HG02885 (cell line): ENCODE measurements at regions not wholly inside any gene's neighbourhood (a gene's known extent, or its start where the extent isn't known, plus 50 kb on each side); places are given as distances from the start of the nearest gene placed in this dataset.

Experiments used
- ATAC-seq: cut with Tn5 transposase; IDR thresholded peaks from one replicate; pipeline ENCODE4 v1.9.1; 2021; ENCODE audit warnings: mild to moderate bottlenecking; ENCODE audit not compliant: unreplicated experiment, poor library complexity

DNA sequence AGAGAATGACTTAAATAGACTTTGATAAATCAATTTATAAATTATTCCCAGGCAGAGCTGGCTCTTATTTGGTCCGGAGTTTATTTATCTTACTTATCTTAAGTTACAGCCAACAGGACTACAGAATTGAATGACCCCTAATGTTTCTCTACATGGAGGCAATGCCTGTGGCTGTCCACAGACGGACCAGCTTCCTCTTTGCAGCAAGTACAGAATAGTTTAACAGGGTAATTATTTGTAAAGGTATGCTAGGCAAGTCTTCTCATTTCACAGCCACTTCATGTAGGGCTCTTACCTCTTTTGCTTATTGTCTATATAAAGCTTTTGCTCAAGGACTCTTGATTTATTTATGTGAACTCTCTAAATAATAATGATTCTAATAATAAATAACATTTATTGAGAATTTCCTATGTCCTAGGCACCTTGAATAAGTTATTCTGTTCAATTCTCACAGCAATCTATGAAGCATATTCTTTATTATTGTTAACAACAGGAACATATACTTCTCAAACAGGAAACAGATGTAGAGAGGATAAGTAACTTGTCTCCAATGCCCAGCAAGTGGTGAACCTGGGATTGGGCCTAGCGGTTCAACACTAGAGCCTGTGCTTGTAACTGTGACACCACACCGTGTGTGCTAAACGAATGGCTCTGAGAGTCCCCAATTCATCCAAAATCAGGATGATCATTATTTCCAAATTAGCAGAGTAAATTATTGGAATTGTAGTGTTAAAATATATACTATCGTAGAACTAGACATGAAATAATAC, 58.8 kb upstream of the NXPH2 start:
- no peak for ATAC-seq

- ATAC-seq: no peak
These were observed 51.5 kb upstream of the NXPH2 start for GRCh38 chr2:138831691-138832090.

GRCh38 chr2:138831154-138831553, 51.0 kb upstream of the NXPH2 start:
- ATAC-seq: no peak

DNA sequence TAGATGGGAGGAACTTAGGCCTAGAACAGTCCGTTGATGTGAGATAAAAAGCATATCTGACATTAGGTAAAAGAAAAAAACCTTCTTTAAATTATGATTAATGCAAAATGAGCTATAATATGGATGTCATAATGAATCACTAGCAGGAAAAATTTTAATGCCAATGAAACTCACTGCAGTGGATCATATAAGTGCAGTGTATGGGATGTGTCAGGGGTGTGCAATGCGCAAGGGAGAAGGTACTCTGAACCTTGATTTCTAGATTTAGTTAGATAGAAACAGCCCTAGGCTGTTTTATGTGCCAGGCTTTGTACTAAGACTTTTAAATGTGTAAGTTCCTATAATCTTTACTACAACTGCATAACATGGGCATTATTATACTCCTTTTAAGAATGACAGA, 50.4 kb upstream of the NXPH2 start:
- no peak for ATAC-seq
